Stimulated activated naive CD4-positive, alpha-beta T cell treated with Interleukin-2 at 50 U/mL for 16 hours (primary cell): ENCODE measurements at regions not wholly inside any gene's neighbourhood (a gene's known extent, or its start where the extent isn't known, plus 50 kb on each side); places are given as distances from the start of the nearest gene placed in this dataset.

Source experiments
- DNase-seq: peaks from one replicate; lab custom pipeline; 2025; lab: John Stamatoyannopoulos, UW

DNA sequence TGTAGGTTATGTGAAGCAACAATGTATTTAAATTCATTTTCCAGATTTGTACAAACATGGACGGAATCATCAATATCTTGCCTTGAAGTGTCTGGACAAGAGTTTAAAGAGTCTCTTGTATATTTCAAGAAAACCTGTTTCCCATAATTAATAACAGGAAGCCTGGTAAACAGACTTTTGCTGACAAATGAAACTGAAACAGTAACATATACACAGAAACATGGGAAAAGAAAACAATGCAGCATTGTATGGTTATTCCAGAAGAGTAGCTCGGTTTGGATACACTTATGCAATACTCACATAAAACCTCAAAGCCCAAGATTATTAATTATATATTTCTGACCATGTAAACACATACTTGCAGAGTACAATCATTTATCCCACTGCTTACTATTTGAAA lies 265.5 kb downstream of the PTPRC start:
- no peak for DNase-seq

DNA sequence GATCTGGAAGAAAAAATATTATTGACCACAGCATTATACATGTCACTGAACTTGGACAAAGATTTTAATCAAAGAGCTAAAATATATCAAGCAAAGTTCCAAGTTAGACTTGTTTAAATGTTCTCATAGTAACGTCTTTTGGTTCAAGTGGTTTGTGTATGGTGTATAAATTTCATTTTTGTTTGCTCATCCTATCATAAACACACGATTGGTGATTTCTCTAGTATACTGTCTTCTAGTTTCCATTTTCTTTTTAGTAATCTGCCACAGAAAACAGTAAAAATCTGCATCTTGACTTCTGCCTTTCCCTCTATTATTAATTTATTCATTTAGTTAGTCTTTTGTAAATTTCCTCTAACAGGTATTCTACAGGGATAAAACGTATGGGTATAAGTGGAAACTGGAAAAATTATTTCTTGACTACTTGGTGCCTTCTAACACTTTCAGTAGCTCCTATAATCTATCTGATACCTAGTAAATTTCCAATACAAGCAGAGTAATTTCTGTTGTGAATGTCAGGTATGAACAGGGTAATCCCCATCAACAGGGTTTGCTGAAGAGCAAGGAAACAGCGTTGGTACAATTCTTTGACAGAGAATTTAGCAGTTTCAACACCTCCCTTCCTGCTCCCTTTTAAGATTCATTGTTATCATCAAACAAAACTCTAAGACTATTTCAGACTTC lies 268.0 kb downstream of the PTPRC start:
- no peak for DNase-seq

DNA sequence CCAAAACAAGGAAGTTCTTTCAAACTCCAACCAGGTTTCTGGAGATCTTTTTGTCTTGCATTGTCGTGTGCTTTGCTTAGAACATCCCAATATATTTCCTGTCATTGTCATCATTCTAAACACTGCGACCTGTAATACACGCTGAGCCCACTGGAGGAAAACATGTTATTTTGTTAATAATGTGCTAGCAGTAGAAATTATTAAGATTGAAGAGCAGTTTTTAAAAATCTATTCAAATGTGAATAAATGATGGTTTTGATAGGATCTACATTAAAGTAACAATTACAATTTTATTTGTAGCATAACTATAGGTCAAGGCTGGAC lies 268.5 kb downstream of the PTPRC start:
- DNase-seq, result no peak

DNA sequence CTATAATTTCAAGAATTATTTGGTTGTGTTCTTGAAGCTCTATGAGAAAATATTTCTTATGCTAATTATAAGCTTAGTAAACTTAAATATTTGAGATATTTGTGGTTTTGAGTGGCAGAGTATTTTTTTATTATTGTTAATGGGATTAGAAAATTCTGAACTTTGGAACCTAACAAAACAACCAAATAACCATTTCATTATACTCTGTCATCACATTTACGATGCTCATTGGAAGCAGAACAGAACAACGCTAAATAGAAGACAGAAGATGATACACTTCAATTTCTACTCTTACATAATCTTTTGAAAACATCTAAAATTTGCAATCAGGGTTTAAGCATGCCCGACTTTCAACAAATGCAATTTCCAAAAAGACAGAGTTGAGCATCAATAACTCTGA lies 270.2 kb downstream of the PTPRC start:
- DNase-seq, result no peak

- no peak for DNase-seq
Observed at GRCh38 chr1:198909973-198910372, 271.1 kb downstream of the PTPRC start.

DNA sequence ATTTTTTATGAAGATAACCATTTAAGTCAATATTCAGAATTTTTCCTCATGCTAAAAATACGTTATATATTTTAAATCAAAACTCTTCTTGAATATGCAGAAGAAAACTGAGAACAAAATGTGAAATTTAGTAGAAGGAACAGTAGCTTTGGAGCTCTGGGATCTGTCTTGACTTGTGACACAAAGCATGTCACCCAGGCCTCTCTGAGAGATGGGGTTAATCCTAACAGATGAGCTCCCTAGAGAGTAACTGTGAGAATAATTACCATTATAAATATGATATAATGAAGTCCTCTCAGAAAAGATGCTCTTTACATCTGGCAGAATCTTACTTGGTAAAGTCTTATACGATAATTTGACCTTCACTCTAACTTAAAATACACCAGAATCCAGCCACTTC lies 272.0 kb downstream of the PTPRC start:
- no peak for DNase-seq

- DNase-seq, result no peak
Observed at GRCh38 chr1:198912046-198912445, 273.2 kb downstream of the PTPRC start.

GRCh38 chr1:198913667-198914066 lies 274.8 kb downstream of the PTPRC start:
- DNase-seq, result no peak

DNA sequence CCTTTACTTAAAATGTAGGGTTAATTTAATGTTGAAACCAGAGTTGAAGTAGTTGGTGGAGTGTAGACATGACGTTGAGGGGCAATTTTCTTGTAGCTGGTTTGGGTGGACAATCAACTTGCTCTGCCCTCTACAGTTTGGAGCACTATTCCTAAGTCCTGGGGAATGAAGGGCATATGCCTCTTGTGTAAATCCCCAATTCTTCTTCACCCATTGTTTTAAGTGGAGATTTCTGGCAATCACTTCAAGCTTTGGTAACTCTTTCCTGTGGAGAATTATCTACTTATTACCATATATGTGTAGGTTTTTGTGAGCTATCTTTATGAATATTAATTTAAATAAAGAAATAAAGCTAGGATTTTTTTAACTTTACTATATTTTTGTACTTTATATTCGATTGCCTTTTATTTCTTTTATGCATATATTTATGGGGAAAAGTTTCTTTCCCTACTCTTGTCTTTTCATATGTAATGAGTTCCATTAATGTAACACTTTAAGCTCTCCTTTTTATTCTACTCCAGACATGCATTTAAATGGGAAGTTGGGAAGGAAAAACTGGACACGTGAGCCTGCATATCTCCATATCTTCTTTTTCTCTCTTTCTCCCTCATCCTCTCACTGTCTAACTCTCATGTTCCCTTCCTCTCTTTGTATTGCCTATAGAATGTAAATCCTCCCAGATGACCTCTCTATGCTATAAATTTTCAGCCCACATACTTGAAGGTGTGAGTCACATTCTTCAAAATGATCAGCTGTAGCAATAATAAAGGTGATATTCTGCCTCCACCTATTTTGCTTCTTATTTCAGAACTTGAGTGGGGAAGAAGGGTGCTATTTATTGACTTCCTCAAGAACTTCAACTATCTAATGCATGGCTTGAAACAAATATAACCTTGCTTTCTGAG lies 276.7 kb downstream of the PTPRC start:
- no peak for DNase-seq

DNA sequence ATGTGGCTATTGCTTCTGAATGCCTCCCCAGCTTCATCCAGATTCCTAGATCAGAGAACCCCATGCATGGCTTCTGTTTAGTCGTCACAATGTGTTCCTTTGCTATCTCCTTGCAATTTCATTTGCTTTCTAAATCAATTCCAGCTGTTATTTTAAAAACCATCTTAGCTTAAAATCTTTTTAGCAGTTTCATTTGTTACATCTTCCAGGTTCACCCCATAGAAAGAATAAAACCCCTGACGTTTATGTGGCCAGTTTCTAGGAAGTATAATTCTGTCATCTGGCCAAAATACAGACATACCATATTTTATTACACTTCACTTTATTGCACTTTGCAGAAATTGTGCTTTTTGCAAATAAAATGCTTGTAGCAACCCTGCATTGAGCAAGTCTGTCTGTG lies 278.4 kb downstream of the PTPRC start:
- DNase-seq, result no peak

DNA sequence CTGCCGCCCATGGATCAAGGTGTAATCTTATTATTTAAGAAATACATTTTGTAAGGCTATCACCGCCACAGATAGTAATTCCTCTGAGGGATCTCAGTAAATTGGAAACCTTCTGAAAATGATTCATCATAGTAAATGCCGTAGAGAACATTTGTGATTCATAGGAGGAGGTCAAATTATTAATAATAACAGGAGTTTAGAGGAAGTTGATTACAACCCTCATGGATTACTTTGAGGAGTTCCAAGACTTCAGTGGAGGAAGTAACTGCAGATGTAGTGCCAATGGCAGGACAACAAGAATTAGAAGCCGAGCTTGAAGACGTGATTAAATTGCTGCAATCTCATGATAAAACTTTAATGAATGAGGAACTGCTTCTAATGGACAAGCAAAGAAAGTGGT lies 280.1 kb downstream of the PTPRC start:
- DNase-seq, result no peak

- no peak for DNase-seq
Observed at GRCh38 chr1:198919667-198920398, 281.0 kb downstream of the PTPRC start.

DNA sequence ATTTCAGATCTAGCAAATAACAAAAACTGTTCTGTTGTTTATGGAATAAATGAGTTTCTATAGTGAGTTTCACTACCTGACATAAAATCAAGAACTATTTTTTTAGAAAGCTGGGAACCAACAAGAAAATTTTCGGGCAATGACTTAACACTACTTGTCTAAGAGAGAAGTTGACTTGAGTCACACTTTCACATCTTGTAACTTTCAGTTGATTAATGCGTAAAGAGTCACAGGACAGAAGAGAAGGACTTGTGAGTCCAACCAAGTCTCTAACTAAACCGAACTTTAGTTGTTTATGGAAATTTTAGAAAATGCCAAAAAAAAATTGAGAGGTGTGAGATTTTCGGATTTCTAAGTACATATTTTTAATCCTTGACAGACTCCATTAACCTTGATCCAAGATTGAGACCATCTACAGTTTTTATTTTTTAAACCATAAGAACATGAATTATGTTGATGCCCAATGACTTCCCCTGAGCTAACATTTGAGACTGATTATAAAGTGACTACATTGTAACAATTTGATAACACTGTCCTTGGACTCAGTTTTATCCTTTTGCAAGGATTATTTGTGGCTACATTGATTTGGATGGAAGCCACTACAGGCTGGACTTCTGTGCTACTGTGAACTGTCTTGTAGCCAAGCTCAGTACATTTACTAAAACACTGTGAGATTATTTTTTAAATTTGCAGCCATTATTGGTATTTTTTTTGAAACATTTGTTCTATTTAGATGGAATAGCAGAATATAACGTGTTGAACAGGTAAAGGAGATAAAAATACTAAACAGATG lies 284.0 kb downstream of the PTPRC start:
- DNase-seq, result no peak

- DNase-seq, result no peak
Observed at GRCh38 chr1:198923993-198924392, 285.2 kb downstream of the PTPRC start.

GRCh38 chr1:198925567-198925966 lies 286.7 kb downstream of the PTPRC start:
- no peak for DNase-seq

GRCh38 chr1:198927129-198927528 lies 288.3 kb downstream of the PTPRC start:
- DNase-seq, result no peak

DNA sequence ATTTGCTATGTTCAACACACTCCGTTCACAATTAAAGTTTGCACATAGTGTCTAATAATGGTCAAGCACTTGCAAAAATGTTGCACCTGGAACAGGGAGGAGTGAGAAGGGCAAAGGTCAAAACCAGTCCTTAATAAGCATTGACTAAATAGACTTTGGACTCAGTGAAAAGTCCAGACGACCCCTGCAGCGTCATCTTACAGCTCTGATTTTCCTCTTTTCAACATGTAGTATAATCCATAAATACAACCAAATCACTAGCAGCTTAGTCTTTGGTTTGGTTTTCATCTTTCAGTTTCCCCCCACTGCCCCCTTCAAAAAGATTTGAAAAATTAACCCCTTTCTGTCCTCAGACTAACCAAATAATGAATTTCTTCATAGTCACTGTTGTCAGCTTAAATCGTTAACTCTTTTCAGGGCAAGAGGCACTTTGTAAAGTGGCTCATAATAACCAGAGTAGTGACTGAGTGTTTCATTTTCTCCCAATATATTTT lies 290.3 kb downstream of the PTPRC start:
- no peak for DNase-seq

DNA sequence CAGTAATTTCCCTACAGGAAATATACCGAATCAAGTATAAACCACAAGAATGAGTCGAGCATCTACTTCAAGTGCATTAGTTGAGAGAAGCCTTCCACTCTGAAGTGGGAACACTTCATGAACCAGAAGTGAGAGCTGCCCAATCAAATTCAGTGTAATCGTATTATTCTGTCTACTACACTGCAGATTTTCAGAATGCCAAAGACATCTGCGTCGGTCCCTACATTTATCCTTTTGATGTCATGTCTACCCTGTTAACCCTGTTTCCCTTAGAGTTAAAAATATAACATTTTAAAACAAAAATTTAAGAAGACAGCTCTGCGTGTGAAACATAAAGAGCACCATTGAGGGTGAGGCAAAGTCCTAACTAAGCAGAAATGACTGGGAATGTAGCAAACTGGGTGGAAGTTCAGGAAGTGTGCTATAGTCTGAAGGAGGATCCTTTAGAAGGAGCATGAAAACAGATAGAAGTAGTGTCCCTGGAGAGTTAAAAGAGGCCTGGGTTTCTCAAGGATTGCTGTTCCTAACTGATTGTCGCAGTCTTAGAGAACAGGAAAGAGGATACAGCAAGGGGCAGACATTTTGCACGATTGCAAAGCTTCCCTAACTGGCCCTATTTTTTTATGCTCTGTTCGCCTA lies 291.2 kb downstream of the PTPRC start:
- DNase-seq, result no peak

- DNase-seq, result no peak
Observed at GRCh38 chr1:198932351-198932991, 293.6 kb downstream of the PTPRC start.

- DNase-seq, result no peak
Observed at GRCh38 chr1:198933515-198934222, 294.8 kb downstream of the PTPRC start.
